ENCODE measurements at regions not wholly inside any gene's neighbourhood (a gene's known extent, or its start where the extent isn't known, plus 50 kb on each side); places are given as distances from the start of the nearest gene placed in this dataset.
"Not testable (repeated sequence)": the region's sequence is repeated elsewhere in the genome, so short reads cannot be mapped to it uniquely, and the experiment has no call there.

DNA sequence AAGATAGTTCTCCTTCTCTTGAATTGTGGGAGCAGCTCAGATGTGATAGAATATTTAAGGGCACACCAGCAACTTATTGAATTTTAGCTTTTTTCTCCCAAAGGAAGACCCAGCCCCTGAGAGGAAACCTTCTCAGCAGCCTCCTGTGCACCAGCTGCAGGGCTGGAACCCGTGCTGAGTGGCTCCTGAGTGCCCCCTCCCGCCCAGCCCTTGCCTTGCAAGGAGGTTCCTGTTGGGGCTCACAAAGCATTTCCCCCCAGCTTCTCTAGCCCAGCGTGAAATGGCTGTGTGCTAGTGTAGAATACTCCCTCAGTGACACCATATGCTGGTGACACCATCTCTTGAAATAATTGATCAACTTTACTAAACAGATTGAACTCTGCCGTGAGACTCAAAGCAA is 1180.1 kb downstream of the TMEM121 start:
- DNase-seq (ENCODE audit: low read depth); H4K20me1 ChIP-seq (ENCODE audit: insufficient read depth, low read length); H3K27me3 Mint-ChIP-seq (ENCODE audit: low read depth, unreplicated experiment); H3K27ac ChIP-seq (ENCODE audit: low read depth, low read length); H3K36me3 Mint-ChIP-seq (ENCODE audit: low read depth, unreplicated experiment); H3K4me1 ChIP-seq (ENCODE audit: insufficient read depth, low read length); H3K4me3 ChIP-seq (ENCODE audit: insufficient read depth, low read depth, low read length); H3K9ac ChIP-seq (ENCODE audit: low read length); H3K4me3 Mint-ChIP-seq (ENCODE audit: unreplicated experiment); H3K4me1 Mint-ChIP-seq (ENCODE audit: low read depth, unreplicated experiment); H3K36me3 ChIP-seq (ENCODE audit: insufficient read depth, low read length); H3K9me3 ChIP-seq (ENCODE audit: insufficient read depth, low read depth, low read length); H3K27me3 ChIP-seq (ENCODE audit: insufficient read depth, low read length); H3K4me2 ChIP-seq (ENCODE audit: low read length); H3K79me2 ChIP-seq (ENCODE audit: insufficient read depth, low read length); H2AFZ ChIP-seq (ENCODE audit: low read depth, low read length); H3K27ac Mint-ChIP-seq (ENCODE audit: unreplicated experiment); H3K9me3 Mint-ChIP-seq (ENCODE audit: unreplicated experiment); FAIRE-seq: not testable (repeated sequence)

GRCh38 chr14:106710187-106710586 is 1183.8 kb downstream of the TMEM121 start:
- not testable (repeated sequence) for H3K4me3 ChIP-seq (ENCODE audit: insufficient read depth, low read depth, low read length); H2AFZ ChIP-seq (ENCODE audit: low read depth, low read length); H3K36me3 ChIP-seq (ENCODE audit: insufficient read depth, low read length); H3K27ac Mint-ChIP-seq (ENCODE audit: unreplicated experiment); H3K27me3 ChIP-seq (ENCODE audit: insufficient read depth, low read length); H3K4me1 Mint-ChIP-seq (ENCODE audit: low read depth, unreplicated experiment); H3K27me3 Mint-ChIP-seq (ENCODE audit: low read depth, unreplicated experiment); H3K79me2 ChIP-seq (ENCODE audit: insufficient read depth, low read length); FAIRE-seq; DNase-seq (ENCODE audit: low read depth); H3K27ac ChIP-seq (ENCODE audit: low read depth, low read length); H3K4me1 ChIP-seq (ENCODE audit: insufficient read depth, low read length); H3K9me3 ChIP-seq (ENCODE audit: insufficient read depth, low read depth, low read length); H3K36me3 Mint-ChIP-seq (ENCODE audit: low read depth, unreplicated experiment); H3K9ac ChIP-seq (ENCODE audit: low read length); H3K4me3 Mint-ChIP-seq (ENCODE audit: unreplicated experiment); H3K4me2 ChIP-seq (ENCODE audit: low read length); H3K9me3 Mint-ChIP-seq (ENCODE audit: unreplicated experiment); H4K20me1 ChIP-seq (ENCODE audit: insufficient read depth, low read length)

- not testable (repeated sequence) for H3K4me1 Mint-ChIP-seq (ENCODE audit: low read depth, unreplicated experiment); H3K27ac Mint-ChIP-seq (ENCODE audit: unreplicated experiment); H3K27me3 ChIP-seq (ENCODE audit: insufficient read depth, low read length); H3K4me3 ChIP-seq (ENCODE audit: insufficient read depth, low read depth, low read length); H2AFZ ChIP-seq (ENCODE audit: low read depth, low read length); H3K27ac ChIP-seq (ENCODE audit: low read depth, low read length); H3K36me3 Mint-ChIP-seq (ENCODE audit: low read depth, unreplicated experiment); H4K20me1 ChIP-seq (ENCODE audit: insufficient read depth, low read length); H3K9me3 ChIP-seq (ENCODE audit: insufficient read depth, low read depth, low read length); H3K4me1 ChIP-seq (ENCODE audit: insufficient read depth, low read length); DNase-seq (ENCODE audit: low read depth); H3K27me3 Mint-ChIP-seq (ENCODE audit: low read depth, unreplicated experiment); H3K4me3 Mint-ChIP-seq (ENCODE audit: unreplicated experiment); H3K79me2 ChIP-seq (ENCODE audit: insufficient read depth, low read length); H3K36me3 ChIP-seq (ENCODE audit: insufficient read depth, low read length); FAIRE-seq; H3K9ac ChIP-seq (ENCODE audit: low read length); H3K9me3 Mint-ChIP-seq (ENCODE audit: unreplicated experiment); H3K4me2 ChIP-seq (ENCODE audit: low read length)
Observed at GRCh38 chr14:106712513-106712912, 1186.1 kb downstream of the TMEM121 start.

GRCh38 chr14:106714446-106715428 is 1188.4 kb downstream of the TMEM121 start:
- H3K9ac ChIP-seq (ENCODE audit: low read length); H3K27me3 ChIP-seq (ENCODE audit: insufficient read depth, low read length); H3K27ac ChIP-seq (ENCODE audit: low read depth, low read length); H3K27ac Mint-ChIP-seq (ENCODE audit: unreplicated experiment); H3K36me3 Mint-ChIP-seq (ENCODE audit: low read depth, unreplicated experiment); H3K27me3 Mint-ChIP-seq (ENCODE audit: low read depth, unreplicated experiment); DNase-seq (ENCODE audit: low read depth); H3K4me1 ChIP-seq (ENCODE audit: insufficient read depth, low read length); H4K20me1 ChIP-seq (ENCODE audit: insufficient read depth, low read length); H3K4me1 Mint-ChIP-seq (ENCODE audit: low read depth, unreplicated experiment); H3K4me2 ChIP-seq (ENCODE audit: low read length); H2AFZ ChIP-seq (ENCODE audit: low read depth, low read length); H3K36me3 ChIP-seq (ENCODE audit: insufficient read depth, low read length); H3K4me3 ChIP-seq (ENCODE audit: insufficient read depth, low read depth, low read length); H3K4me3 Mint-ChIP-seq (ENCODE audit: unreplicated experiment); H3K9me3 Mint-ChIP-seq (ENCODE audit: unreplicated experiment); H3K9me3 ChIP-seq (ENCODE audit: insufficient read depth, low read depth, low read length); H3K79me2 ChIP-seq (ENCODE audit: insufficient read depth, low read length); FAIRE-seq: not testable (repeated sequence)
